ENCODE measurements at regions not wholly inside any gene's neighbourhood (a gene's known extent, or its start where the extent isn't known, plus 50 kb on each side); places are given as distances from the start of the nearest gene placed in this dataset.
"Not testable (repeated sequence)": the region's sequence is repeated elsewhere in the genome, so short reads cannot be mapped to it uniquely, and the experiment has no call there.

DNA sequence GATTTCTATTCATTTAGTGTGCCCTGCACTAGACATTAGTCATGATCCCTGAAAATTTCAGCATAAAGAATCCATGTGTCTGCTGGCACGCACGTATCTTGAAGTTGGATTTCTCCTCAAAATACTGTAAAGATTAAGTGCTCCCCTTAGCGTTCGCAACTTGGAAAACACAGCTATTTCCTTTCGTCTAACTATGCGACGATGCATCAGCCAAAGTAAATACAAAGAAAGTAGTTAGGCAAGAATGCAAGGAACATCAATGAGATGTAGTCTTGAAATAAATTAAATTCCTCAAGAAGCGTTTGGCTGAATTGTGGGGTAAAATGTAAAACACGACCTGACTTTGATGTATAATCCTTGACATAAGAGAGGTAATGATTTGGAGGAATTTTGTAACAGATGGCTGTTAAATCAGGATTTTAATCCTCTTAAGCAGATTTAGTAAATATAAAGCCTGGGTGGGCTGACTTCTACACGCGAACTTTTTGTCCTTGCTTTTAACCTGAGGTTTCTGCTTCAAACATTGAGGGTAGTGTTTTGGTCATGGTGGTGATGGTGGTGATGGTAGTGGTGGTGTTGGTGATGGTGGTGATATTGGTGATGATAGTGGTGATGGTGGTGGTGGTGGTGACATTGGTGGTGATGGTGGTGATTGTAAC is 88.2 kb downstream of the FOXF2 start:
- no peaks in the 10 kb centered on the region for H3K79me2 ChIP-seq (ENCODE audit: low read length)
- H4K20me1 ChIP-seq (ENCODE audit: insufficient read depth, low read length): no peaks in the 10 kb centered on the region
- no peaks in the 10 kb centered on the region for H3K36me3 ChIP-seq (replicated peaks; ENCODE audit: insufficient read depth, low read length)
- no peaks in the 10 kb centered on the region for H3K9me3 ChIP-seq (replicated peaks; ENCODE audit: insufficient read depth, low read length)
- no peak overlapping the region for H3K9ac ChIP-seq (ENCODE audit: low read length)
- H3K27me3 ChIP-seq (replicated peaks; ENCODE audit: insufficient read depth, low read length): no peaks in the 10 kb centered on the region
- no peak overlapping the region for H2AFZ ChIP-seq (ENCODE audit: low read length)
- no peak for DNase-seq
- H3K4me2 ChIP-seq (ENCODE audit: low read depth, low read length): no peak overlapping the region
- H3F3A ChIP-seq (ENCODE audit: insufficient read depth, low read length): peaks cover 5% of the 10 kb centered on the region; the same call in 1 of the 2 replicates
- H3K4me1 ChIP-seq (ENCODE audit: low read length): peaks cover 11% of the 10 kb centered on the region
- H3K27ac ChIP-seq (ENCODE audit: low read length): no peak overlapping the region
- no peaks in the 10 kb centered on the region for H3K9me2 ChIP-seq (replicated peaks; ENCODE audit: insufficient read depth, low read length)
- H3K4me3 ChIP-seq (ENCODE audit: low read length): no peak overlapping the region
- no peak for TF ChIP-seq EZH2phosphoT487 (IDR thresholded peaks at IDR 0.05; ENCODE audit: low read length)
- no peak for TF ChIP-seq EZH2 (optimal IDR thresholded peaks at IDR 0.05; ENCODE audit: low read depth, low read length)
- TF ChIP-seq CTCF (IDR thresholded peaks at IDR 0.05; ENCODE audit: low read length): no peak

- DNase-seq; H3K79me2 ChIP-seq (ENCODE audit: low read length); H2AFZ ChIP-seq (ENCODE audit: low read length); H3K27me3 ChIP-seq (replicated peaks; ENCODE audit: insufficient read depth, low read length); H3K9me3 ChIP-seq (replicated peaks; ENCODE audit: insufficient read depth, low read length); H3K9ac ChIP-seq (ENCODE audit: low read length); H3F3A ChIP-seq (ENCODE audit: insufficient read depth, low read length); H3K9me2 ChIP-seq (replicated peaks; ENCODE audit: insufficient read depth, low read length); H4K20me1 ChIP-seq (ENCODE audit: insufficient read depth, low read length); H3K4me2 ChIP-seq (ENCODE audit: low read depth, low read length); H3K36me3 ChIP-seq (replicated peaks; ENCODE audit: insufficient read depth, low read length); H3K4me3 ChIP-seq (ENCODE audit: low read length); H3K27ac ChIP-seq (ENCODE audit: low read length): not testable (repeated sequence)
- peaks cover 15% of the 10 kb centered on the region for H3K4me1 ChIP-seq (ENCODE audit: low read length)
Measured at GRCh38 chr6:1478163-1478826, 88.9 kb downstream of the FOXF2 start.

DNA sequence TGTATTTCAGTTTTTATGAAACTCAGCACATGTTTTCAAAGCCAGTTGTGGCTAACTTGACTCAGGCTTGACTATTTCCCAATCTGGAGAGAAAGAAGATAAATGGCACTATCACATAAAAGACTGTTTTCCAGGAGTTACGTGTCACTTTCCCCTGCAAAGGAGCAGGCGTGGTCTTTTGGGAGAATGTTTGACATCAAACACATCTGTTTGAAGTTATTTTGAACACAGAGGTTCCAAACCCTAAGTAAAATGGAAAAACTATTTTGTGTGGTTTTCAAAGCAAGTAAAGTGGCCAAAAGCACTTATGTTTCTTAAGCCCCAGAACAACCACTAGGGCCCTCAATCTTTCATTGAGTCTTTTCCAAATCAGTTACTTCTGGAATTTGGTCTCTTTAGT is 89.7 kb downstream of the FOXF2 start:
- Histone ChIP-seq H3K79me2 (ENCODE audit: low read length) (no peaks in the 10 kb centered on the region), H3K4me1 (ENCODE audit: low read length) (peaks cover 15% of the 10 kb centered on the region), H3K27me3 (replicated peaks; ENCODE audit: insufficient read depth, low read length) (no peaks in the 10 kb centered on the region), H3K4me3 (ENCODE audit: low read length) (no peak overlapping the region), H3K9ac (ENCODE audit: low read length) (no peak overlapping the region), H2AFZ (ENCODE audit: low read length) (no peak overlapping the region), H3K9me2 (replicated peaks; ENCODE audit: insufficient read depth, low read length) (no peaks in the 10 kb centered on the region), H3K4me2 (ENCODE audit: low read depth, low read length) (no peak overlapping the region), H3F3A (ENCODE audit: insufficient read depth, low read length) (peaks cover 7% of the 10 kb centered on the region; the same call in 1 of the 2 replicates), H4K20me1 (ENCODE audit: insufficient read depth, low read length) (no peaks in the 10 kb centered on the region), H3K36me3 (replicated peaks; ENCODE audit: insufficient read depth, low read length) (no peaks in the 10 kb centered on the region), H3K27ac (ENCODE audit: low read length) (no peak overlapping the region), H3K9me3 (replicated peaks; ENCODE audit: insufficient read depth, low read length) (no peaks in the 10 kb centered on the region)
- DNase-seq: no peak
- TF ChIP-seq EZH2 (optimal IDR thresholded peaks at IDR 0.05; ENCODE audit: low read depth, low read length): no peak
- TF ChIP-seq EZH2phosphoT487 (IDR thresholded peaks at IDR 0.05; ENCODE audit: low read length): no peak
- no peak for TF ChIP-seq CTCF (IDR thresholded peaks at IDR 0.05; ENCODE audit: low read length)
